GM18511 (cell line): ENCODE measurements at regions not wholly inside any gene's neighbourhood (a gene's known extent, or its start where the extent isn't known, plus 50 kb on each side); places are given as distances from the start of the nearest gene placed in this dataset.

ENCODE experiments used
- ATAC-seq: cut with Tn5 transposase; IDR thresholded peaks from one replicate; pipeline ENCODE4 v1.9.1; 2021; ENCODE audit warnings: mild to moderate bottlenecking, moderate library complexity; ENCODE audit not compliant: unreplicated experiment

DNA sequence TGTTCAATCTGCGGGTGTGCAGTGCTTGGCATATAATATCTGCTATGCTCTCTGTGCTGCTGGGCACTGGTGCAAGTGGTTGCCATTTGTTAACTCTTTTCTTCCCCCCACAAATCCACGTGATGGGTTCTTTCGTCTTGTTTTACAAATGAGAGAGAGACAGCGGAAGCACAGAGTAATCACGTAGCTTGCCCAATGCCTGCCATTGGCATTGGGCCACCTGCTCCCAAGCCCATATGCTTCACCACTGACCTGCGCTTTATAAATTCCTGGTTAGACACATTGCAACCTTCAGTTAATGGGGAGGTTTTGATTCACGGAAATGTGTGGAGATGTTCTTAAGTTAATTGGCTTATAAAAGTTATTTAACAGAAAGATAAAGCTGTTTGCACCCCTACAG lies 194.8 kb upstream of the ADAMTS16 start:
- ATAC-seq, result no peak

DNA sequence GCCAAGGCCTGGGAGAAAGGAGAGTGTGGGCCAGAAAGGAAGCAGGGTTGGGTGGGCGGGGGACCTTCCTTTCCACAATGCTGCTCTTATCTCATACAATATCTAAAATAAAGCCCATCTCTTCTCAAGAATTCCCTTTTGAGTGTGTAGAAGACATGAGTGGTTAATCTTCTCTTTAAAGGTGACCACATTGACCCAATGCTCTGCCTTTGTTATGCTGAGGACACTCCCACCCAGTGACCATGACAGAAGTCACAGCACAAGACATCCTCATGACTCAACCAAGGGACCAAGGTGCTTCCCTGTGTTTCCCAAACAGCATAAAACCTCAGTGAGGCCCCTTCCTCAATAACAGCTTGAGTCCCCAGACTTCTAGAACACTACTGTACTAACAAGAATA lies 193.0 kb upstream of the ADAMTS16 start:
- ATAC-seq, result no peak

DNA sequence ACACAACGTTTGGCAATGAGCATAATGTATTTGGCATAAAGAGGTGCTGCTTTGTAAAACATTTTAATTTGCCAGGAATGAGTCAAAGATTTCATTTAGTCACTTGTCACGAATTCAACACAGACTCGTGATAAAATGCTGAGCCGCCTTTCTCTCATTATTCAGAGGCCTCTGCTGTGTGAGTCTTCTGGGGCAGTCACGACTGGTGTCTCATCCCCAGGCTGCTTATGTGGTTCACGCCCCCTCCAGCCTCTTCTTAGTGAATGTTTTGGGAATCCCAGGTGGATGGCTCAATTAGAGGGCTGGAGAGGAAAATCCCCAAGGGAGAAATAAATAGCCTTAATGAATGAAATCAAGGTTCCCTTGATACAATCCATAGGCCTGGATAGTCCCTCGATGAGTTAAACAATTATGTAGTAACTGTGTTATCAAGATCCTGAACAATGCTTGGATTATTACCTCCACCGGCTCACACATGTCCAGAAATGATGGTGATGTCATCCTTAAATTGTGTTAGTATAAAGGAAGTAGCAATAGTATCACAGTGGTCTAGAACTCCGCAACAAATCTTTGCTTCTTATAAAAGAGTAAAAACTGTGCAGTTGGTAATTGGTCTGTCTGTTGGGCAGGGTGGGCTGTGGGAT lies 192.1 kb upstream of the ADAMTS16 start:
- ATAC-seq, result no peak

DNA sequence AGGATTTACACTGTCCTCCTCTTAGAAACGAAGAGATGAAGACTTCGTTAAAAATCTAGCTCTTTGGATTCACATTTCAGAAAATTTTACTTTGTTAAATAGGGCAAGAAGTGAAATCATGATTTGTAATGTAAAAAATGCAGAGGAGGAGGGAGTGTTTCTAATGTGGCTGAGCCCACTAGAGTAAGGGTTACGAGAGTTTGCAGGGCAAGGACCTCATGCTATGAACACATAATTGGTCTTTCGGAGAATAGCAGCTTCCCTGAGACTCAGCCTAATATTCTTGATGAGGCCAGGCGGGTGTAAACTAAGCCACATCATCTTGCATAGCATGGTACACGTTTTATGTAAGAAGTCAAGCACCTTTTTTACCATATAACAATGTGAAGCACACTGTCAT lies 191.0 kb upstream of the ADAMTS16 start:
- no peak for ATAC-seq

DNA sequence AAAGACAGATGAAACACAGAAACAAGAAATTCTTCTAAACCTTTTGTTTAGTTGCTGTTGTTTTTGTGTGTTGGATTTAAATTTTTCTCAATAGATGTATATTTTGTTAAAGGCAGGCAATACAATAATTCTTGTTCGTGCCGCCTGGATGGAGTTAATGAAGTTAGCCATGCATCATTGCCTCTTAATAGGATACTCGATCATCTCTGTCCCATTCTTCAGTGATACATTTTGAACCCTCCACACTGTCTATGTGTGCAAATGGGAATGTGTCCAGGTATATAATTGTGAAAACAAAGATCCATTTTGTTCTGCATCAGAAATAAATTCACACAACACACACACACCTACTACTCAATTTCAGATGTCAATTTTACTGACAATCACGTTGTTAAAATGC lies 186.6 kb upstream of the ADAMTS16 start:
- ATAC-seq, result no peak

DNA sequence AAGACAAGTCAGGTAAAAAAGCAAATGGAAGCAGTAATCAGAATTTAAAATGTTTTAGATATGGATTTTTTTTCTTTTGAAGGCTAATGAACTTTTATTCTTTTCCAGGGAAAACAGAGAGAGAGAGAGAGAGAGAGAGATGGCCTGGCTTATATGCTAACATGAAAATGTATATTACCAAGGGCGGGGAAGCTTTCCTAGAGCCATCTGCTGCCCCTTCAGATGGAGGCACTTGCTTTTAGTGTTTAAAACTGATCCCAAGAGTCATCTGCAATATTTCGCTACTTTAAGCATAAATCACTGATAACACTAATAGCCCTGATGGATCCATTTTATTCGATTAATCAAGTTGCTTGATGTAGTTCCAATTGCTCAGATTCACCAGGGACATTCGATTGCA lies 186.1 kb upstream of the ADAMTS16 start:
- ATAC-seq, result no peak

DNA sequence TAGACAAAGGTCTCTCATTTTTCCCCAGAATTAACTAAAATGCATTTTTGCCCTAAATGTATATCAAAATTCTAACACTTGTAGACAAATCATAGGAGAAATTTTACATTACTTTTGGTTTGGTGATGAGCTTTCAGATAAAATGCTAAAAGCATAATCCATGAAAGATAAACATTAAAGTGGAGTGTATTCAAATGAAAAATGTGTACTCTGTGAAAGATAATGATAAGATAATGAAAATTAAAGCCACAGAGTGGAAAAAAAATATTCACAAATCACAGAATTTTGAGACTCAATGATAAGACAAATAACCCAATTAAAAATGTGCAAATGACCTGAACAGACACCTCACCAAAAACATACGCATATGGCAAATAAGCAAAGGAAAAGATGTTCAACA lies 176.9 kb upstream of the ADAMTS16 start:
- ATAC-seq, result no peak

DNA sequence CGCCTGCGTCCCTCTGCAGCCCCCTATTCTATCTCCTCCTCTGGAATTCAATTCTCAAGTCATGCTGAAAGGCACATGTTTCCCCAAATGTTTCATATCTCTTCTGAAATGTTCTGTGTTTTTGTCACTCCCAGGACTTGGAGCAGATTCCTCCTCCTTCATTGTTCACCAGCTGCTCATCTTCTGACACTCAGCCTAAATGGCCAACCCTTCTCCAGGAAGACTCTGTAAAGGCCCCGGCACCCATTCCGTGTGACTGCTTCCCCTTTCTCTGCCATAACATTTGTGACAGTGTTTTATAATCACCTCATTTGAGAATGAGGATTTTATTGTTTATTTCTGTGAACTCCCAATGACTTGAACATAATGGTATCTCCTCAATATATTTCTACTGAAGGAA lies 170.8 kb upstream of the ADAMTS16 start:
- no peak for ATAC-seq

DNA sequence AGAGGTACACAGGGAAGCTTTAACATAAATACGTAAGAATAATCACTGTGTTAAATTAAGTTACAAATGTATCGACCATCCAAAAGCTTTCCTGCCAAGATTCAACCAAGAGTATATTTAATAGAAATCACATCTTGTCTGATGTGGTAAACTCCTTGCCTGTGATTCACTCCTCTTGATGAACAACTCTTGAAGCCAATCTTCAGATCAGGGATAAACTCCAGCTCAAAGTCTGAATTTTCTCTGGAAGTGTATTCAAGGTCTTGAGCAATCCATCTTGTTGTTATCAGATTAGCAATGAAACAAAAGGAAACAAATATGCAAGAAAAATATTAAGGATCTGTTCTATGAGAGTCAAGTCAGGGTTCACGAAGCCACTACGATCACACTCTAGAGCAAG lies 170.0 kb upstream of the ADAMTS16 start:
- ATAC-seq, result no peak

DNA sequence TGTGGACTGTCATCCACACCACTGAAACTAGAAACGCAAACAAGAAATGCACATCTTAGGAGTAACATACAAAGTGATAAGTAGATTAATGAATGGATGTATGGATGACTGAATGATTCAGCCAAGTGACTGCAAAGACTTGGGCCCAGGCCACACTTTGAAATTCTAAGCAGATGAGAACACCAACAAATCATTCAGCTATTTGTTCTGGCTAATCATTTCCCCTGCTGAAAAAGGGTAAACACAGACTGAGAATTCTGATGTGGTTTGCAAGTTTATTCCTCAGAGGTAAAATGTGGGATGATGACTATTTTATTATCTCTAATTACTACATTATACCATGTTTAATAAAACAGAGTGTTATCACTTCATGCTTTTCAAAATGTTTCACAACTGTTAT lies 163.2 kb upstream of the ADAMTS16 start:
- ATAC-seq, result no peak

DNA sequence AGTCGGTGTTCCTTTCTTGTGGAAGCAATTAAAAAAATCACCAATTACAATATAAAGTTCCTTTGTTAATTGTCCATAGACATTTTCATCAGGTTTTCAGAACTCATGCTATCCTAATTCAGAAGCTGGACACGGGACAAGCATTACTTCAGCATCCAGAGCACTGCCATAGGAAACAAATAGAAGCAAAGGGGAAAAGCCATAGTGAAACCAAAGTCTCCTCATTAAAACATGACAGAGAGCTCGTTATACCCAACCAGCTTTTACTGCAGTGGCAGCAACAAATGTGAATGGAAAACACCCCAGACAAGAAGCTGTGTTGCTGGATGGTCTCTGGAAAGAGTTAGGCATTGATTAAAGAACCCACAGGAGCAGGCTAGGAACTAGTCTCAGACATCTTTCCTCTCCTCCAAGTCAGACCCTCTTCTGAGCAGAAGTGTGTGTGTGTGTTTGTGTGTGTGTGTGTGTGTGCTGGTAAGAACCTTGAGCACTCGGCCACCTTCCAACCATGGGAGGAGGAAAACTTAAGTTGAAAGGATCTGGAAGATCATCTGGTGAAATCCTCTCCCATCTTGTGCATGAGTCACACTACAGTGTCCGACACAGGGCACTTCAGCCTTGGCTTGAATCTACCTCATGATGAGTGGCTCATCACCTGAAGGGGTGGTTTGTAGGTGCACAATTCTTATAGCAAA lies 162.6 kb upstream of the ADAMTS16 start:
- ATAC-seq, result no peak

DNA sequence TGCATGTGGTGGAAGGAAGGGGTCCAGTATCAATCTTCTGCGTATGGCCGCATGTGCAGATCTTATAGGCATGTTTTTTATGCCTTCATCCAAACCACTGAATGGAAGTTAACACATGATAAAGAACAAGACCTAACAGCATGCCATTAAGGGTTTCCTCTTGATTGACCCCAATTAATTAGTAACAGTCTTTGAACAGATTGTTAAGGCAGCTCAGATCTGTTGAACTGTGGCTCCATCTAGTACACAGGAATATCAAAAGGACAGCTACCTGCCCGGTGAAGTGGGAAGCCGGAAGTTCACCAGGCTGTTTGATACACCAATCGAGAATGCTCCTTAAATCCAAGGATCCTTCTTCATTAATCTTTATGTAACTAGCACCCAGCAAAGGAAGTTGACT lies 159.9 kb upstream of the ADAMTS16 start:
- no peak for ATAC-seq

DNA sequence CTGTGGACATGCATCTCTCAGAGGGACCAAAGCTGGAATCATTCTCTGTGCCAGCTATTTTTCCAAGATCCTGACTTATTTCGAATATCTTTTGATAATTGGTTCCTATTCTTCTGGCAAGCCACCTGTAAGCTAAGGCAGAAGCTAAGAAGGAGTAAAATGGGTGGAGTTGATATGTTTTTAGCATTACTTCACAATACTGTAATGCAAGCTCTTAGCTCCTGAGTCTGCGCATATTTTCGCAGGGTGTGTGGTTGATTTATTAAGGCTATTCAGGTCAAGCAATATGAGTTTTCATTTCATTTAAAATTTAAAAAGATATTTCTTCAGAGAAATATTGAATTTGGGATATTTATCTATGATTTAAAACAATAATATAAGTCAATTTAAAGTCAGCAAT lies 158.5 kb upstream of the ADAMTS16 start:
- no peak for ATAC-seq

DNA sequence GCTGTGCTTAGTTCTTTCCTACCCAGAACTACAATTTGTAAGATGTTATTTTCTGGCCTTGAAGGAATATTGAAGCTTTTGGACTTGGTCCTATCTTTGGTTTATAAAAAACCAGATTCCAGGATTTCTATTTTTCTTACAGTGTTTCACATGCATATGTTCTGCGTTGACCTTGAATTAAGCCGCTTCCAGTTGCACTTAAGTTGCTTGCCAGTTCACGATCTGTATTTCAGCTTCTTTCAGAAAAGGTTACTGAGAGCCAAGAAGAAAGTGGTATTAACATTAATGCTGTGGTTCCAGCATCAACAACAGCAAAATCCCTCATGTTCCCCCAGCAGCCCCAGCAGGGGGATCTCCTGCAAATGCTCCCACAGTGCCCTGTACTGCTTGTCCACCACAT lies 156.4 kb upstream of the ADAMTS16 start:
- no peak for ATAC-seq

DNA sequence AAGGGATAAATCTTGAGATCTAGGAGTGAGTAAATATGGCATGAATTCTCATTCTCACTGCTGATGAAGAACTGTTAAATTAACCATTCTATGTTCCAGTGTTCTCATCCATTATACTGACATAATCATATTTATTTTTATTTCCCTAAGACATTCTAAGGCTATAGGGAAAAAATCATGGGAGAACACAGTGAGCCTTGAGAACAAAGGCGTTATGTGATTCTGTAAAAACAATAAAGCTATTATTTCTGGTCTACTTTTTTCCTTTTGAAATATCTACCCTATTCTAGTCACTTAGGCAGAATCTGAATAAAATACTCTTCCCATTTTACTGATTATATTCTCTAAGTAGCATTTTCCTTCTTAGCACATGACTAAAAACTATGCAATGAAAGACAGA lies 155.7 kb upstream of the ADAMTS16 start:
- ATAC-seq, result no peak

DNA sequence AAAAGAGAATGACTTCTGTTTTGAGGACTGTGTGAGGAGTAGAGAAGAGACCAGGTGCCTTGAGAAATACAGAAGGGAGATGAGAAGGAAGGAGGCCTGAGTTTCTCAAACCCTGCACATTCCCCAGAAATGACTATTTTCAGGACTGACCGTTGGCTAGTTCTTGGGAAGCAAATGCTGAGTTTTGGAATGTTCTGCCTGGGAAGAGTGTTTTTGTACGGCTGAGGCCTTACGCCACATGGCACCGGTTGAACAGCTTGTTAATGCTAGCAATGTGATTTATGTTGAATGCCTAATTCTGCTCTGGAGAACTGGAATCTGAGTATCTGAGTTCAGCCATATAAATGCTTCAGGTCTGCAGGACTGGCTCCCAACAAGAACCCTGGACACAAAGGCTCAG lies 152.7 kb upstream of the ADAMTS16 start:
- ATAC-seq, result no peak

DNA sequence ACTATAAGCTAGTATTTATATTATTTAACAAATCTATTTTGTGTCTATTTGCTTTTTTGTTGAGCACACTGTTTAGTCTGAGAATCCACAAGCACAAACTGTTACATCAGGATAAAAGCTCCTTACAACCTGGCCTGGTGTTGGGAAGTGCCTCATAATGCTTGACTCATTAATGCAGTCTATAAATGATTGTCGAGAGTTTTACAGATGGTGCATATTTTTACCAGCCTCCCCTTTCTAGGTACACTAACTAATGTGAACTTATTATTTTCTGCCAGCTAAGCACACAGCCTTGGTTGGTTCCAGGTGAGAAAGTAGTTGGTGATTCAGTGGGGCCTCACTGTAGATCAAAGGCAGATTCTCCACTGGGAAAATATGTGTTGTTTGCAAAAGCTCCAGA lies 151.0 kb upstream of the ADAMTS16 start:
- no peak for ATAC-seq

DNA sequence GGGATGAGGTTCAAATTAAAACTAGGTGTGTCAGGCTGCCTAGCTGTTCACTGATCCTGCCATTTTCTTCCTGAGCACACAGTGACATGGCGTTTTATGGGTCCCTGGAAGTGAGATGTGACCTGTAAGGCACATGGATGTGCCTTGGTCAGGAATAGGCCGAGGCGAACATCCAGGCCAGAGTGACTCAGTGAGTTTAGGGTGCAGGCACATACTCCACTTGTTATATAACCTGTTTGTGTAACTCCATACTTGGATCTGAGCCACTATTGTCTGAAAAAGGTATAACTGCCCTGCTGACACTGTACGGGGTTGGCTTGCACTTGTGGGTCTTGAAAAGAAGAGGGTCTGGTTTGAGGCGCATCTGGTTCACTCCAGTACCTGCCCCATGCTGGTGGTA lies 150.1 kb upstream of the ADAMTS16 start:
- ATAC-seq, result no peak

DNA sequence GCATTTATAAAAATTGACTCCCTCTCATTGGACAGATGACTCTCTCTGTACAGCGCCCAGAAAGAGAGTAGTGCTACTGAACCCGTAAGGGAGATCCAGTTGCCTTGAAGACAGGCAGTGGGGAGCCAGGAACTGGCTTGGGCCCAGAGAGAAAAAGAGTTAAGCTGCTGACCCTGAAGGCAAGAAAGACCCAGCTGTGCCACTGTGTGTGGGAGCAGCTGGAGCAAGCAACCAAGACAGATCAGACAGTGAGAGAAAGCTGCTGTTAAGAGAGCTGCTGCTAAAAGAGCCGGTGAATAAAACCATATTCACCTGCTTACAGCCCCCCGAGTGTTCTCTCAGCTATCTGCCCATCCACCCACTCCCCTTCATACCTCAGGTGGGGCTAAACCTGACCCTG lies 149.7 kb upstream of the ADAMTS16 start:
- ATAC-seq, result no peak

DNA sequence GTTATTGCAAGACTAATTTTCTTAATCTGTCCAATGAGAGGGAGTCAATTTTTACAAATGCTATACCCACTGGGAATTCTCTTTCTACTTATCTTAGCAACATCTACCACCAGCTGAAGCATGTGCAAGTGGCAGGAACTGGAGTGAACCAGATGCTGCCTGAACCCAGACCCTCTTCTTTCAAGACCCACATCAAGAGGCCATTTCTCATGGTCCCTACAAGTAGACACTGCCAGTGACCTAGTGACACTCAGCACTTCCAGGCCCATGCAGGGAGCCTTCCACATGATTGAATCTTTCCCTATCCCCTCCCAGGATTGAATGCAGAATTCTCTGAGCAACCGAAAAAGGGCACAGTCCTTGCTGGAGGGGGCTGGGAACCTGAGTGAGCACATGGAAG lies 148.2 kb upstream of the ADAMTS16 start:
- ATAC-seq, result no peak

DNA sequence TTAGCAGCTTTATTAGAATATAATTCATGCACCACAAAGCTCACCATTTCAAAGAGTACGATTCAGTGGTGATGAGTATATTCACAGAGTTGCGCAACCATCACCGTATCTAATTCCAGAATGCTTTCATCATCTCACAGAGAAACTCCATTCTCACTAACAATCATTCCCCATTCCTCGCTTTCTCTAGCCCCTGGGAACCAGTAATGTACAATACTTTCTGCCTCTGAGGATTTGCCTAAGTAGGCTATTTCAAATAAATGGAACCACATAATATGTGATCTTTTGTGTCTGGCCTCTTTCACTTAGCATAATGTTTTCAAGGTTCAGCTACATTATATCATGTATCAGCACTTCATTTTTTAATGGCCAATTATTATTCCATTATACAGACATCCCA lies 145.1 kb upstream of the ADAMTS16 start:
- ATAC-seq, result no peak

DNA sequence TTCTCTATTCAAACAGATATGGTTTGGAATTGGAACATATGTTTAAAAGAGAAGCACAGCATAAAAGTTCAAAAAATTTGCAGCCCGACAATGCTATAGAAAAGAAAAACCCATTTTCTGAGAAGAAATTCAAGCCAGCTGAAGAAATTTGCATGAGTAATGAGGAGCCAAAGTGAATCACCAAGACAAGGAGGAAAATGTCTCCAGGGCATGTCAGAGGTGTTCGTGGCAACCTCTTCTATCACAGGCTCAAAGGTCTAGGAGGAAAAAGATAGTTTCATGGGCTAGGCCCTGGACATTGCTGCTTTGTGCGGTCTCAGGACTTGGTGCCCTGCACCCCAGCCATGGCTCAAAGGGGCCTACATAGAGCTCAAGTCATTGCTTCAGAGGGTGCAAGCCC lies 134.8 kb upstream of the ADAMTS16 start:
- ATAC-seq, result no peak

DNA sequence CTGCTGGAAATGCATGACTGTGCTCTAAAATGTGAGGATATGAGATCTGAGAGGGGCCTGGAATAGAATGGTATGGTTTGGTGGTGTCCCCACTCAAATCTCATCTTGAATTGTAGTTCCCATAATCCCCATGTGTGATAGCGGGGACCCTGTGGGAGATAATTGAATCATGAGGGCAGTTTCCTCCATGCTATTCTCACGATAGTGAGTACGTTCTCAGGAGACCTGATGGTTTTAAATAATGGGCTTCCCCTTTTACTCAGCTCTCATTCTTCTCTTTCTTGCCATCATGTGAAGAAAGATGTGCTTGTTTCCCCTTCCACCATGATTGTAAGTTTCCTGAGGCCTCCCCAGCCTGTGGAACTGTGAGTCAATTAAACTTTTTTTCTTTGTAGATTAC lies 133.6 kb upstream of the ADAMTS16 start:
- ATAC-seq, result no peak
